SU-DHL-6 (cell line): ENCODE measurements at regions not wholly inside any gene's neighbourhood (a gene's known extent, or its start where the extent isn't known, plus 50 kb on each side); places are given as distances from the start of the nearest gene placed in this dataset.

Experiments
- H2AFZ ChIP-seq: fragments of 200-600 bp; sonication (generic); 2 replicates; pipeline ENCODE4 v1.6.1; 2014; ENCODE audit warnings: low read depth, mild to moderate bottlenecking, moderate library complexity, mixed read lengths, antibody characterized with exemption, low read length; ENCODE audit not compliant: severe bottlenecking
- H3F3A ChIP-seq: fragments of 200-600 bp; shearing (Covaris generic); 2 replicates; pipeline ENCODE4 v1.6.0; 2016; ENCODE audit warnings: antibody characterized with exemption, mild to moderate bottlenecking; ENCODE audit not compliant: insufficient read depth
- H3K27ac ChIP-seq: fragments of 200-600 bp; sonication (generic); 2 replicates; pipeline ENCODE4 v1.5.1; 2016; ENCODE audit warnings: low read depth, mild to moderate bottlenecking, low read length, moderate library complexity, mixed read lengths
- H3K27me3 ChIP-seq: fragments of 200-600 bp; sonication (generic), shearing (Covaris generic); 2 replicates; pipeline ENCODE4 v1.6.0; 2014; ENCODE audit warnings: mild to moderate bottlenecking, low read length
- H3K36me3 ChIP-seq: fragments of 200-600 bp; sonication (generic); 2 replicates; pipeline ENCODE4 v1.6.1; 2014; ENCODE audit warnings: mild to moderate bottlenecking, low read length, mixed read lengths
- H3K4me2 ChIP-seq: fragments of 300-600, 200-600 bp; shearing (Covaris generic), sonication (generic); 2 replicates; pipeline ENCODE4 v1.6.0; 2014; ENCODE audit warnings: low read length, low read depth, mild to moderate bottlenecking; ENCODE audit not compliant: poor library complexity, severe bottlenecking
- H3K4me3 ChIP-seq: fragments of 200-600 bp; sonication (generic); 2 replicates; pipeline ENCODE4 v1.5.1; 2014; ENCODE audit warnings: antibody characterized with exemption, low read length, mild to moderate bottlenecking, mixed read lengths; ENCODE audit not compliant: insufficient read depth, poor library complexity, severe bottlenecking
- H3K79me2 ChIP-seq: fragments of 200-600 bp; sonication (generic); 2 replicates; pipeline ENCODE4 v1.6.1; 2014; ENCODE audit warnings: mild to moderate bottlenecking, low read length, moderate library complexity; ENCODE audit not compliant: insufficient read depth
- H3K9ac ChIP-seq: fragments of 200-600 bp; sonication (generic); 2 replicates; pipeline ENCODE4 v1.7.0; 2014; ENCODE audit warnings: mild to moderate bottlenecking, low read length
- H3K9me2 ChIP-seq: fragments of 200-600 bp; sonication (generic); replicated peaks from 2 replicates; pipeline ENCODE4 v1.6.1; 2014; ENCODE audit warnings: low read length; ENCODE audit not compliant: insufficient read depth
- H3K9me3 ChIP-seq: fragments of 200-600 bp; sonication (generic); 2 replicates; pipeline ENCODE4 v1.6.1; 2014; ENCODE audit warnings: low read length, mixed read lengths; ENCODE audit not compliant: insufficient read depth
- H4K20me1 ChIP-seq: fragments of 200-600 bp; sonication (generic); 2 replicates; pipeline ENCODE4 v1.6.1; 2014; ENCODE audit warnings: low read depth, mild to moderate bottlenecking, antibody characterized with exemption, low read length, moderate library complexity, mixed read lengths
- EZH2phosphoT487 ChIP-seq: fragments of 200-600 bp; sonication (generic), shearing (Covaris generic); conservative IDR thresholded peaks from 2 replicates; pipeline ENCODE4 v1.6.1; 2018; ENCODE audit warnings: mild to moderate bottlenecking, antibody characterized with exemption, low read length, moderate library complexity, mixed read lengths
- TF ChIP-seq, protein P1 (sequence below): fragments of 200-600 bp; sonication (generic); IDR thresholded peaks from one replicate; pipeline ENCODE4 v1.5.1; 2017; ENCODE audit warnings: antibody characterized with exemption, mild to moderate bottlenecking, low read length, moderate library complexity; ENCODE audit not compliant: insufficient read depth, poor library complexity, severe bottlenecking

DNA sequence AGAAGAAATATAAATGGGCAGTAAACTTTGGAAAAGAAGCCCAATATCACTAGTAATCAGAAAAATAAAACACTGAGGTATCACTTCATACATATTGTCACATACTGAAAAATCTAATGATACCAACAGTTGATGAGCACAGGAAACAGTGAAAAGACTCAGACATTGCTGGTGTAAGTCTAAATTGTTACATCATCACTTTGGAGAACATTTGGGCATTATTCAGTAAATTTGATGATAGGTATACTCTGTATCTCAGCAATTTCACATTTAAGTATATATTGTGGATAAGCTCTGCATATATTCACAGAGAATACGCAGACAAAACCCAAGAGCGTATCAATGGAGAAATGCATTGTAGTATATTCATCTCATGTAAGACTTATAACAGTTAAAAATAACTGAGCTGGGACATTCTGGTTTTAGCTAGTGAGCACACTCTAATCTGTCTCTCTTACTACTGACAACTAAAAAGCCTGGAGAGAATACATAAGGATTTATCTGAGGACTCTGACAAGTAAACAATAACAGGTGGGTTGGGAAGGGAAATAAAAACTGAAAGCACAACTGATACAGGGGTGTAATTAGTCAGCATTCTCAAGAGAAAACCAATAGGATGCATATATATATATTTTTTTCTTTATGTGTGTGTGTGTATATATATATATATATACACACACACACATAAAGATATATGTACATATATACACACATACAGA is 212.7 kb upstream of the JUN start:
- Histone ChIP-seq H3K9me2 (no peaks in the 10 kb centered on the region), H3K4me3 (no peak overlapping the region), H3F3A (no peaks in the 10 kb centered on the region), H3K27ac (no peak overlapping the region), H3K4me2 (no peak overlapping the region), H2AFZ (no peak overlapping the region), H3K79me2 (no peaks in the 10 kb centered on the region), H4K20me1 (no peaks in the 10 kb centered on the region), H3K9me3 (no peaks in the 10 kb centered on the region), H3K36me3 (no peaks in the 10 kb centered on the region), H3K27me3 (no peaks in the 10 kb centered on the region), H3K9ac (no peak overlapping the region)
- no peak for TF ChIP-seq EZH2phosphoT487
- TF ChIP-seq, protein P1, sequence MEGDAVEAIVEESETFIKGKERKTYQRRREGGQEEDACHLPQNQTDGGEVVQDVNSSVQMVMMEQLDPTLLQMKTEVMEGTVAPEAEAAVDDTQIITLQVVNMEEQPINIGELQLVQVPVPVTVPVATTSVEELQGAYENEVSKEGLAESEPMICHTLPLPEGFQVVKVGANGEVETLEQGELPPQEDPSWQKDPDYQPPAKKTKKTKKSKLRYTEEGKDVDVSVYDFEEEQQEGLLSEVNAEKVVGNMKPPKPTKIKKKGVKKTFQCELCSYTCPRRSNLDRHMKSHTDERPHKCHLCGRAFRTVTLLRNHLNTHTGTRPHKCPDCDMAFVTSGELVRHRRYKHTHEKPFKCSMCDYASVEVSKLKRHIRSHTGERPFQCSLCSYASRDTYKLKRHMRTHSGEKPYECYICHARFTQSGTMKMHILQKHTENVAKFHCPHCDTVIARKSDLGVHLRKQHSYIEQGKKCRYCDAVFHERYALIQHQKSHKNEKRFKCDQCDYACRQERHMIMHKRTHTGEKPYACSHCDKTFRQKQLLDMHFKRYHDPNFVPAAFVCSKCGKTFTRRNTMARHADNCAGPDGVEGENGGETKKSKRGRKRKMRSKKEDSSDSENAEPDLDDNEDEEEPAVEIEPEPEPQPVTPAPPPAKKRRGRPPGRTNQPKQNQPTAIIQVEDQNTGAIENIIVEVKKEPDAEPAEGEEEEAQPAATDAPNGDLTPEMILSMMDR, result no peak

DNA sequence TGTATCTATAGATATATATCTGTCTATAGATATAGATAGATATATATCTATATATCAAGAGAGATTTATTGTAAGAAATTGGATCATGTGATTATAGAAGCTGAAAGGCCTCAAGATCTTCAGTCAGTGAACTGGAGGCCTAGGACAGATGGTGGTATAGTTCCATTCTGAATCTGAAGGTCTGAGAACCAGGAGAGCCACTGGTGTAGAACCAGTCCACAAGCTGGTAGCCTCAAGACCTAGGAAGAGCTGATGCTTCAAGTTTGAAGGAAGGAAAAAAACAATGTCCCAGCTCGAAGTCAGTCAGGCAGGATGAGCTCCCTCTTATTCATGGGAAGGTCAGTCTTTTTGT is 213.2 kb upstream of the JUN start:
- Histone ChIP-seq H3K36me3 (no peaks in the 10 kb centered on the region), H2AFZ (no peak overlapping the region), H3K9me2 (no peaks in the 10 kb centered on the region), H3K4me2 (no peak overlapping the region), H3F3A (no peaks in the 10 kb centered on the region), H4K20me1 (no peaks in the 10 kb centered on the region), H3K9ac (no peak overlapping the region), H3K4me3 (no peak overlapping the region), H3K79me2 (no peaks in the 10 kb centered on the region), H3K27me3 (no peaks in the 10 kb centered on the region), H3K9me3 (no peaks in the 10 kb centered on the region), H3K27ac (no peak overlapping the region)
- TF ChIP-seq, protein P1, result no peak
- no peak for TF ChIP-seq EZH2phosphoT487

DNA sequence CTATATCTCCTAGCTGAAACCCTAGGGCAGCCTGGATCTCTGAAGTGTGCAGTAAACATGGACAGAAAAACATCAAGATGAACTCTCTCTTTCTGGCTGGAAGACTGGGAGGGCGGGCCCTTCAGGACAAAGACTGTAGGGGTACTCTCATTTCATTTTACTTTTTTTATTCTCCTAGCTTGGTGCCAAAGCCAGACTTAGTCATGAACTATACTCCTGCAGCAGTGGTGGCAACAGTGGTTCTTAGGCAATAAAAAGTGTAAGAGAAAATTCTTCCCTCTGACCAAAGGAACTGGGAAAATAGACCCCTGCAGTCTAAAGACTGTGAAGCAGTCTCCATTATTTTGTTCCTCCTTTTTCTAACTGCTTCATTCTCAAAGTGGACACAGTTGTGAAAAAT is 213.8 kb upstream of the JUN start:
- Histone ChIP-seq H3K4me3 (no peak overlapping the region), H4K20me1 (no peaks in the 10 kb centered on the region), H3K36me3 (no peaks in the 10 kb centered on the region), H3K9me3 (no peaks in the 10 kb centered on the region), H3K27ac (no peak overlapping the region), H3K27me3 (no peaks in the 10 kb centered on the region), H3K4me2 (no peak overlapping the region), H3F3A (no peaks in the 10 kb centered on the region), H3K79me2 (no peaks in the 10 kb centered on the region), H2AFZ (no peak overlapping the region), H3K9ac (no peak overlapping the region), H3K9me2 (no peaks in the 10 kb centered on the region)
- TF ChIP-seq, protein P1, result no peak
- TF ChIP-seq EZH2phosphoT487, result no peak
